ENCODE measurements at regions not wholly inside any gene's neighbourhood (a gene's known extent, or its start where the extent isn't known, plus 50 kb on each side); places are given as distances from the start of the nearest gene placed in this dataset.

DNA sequence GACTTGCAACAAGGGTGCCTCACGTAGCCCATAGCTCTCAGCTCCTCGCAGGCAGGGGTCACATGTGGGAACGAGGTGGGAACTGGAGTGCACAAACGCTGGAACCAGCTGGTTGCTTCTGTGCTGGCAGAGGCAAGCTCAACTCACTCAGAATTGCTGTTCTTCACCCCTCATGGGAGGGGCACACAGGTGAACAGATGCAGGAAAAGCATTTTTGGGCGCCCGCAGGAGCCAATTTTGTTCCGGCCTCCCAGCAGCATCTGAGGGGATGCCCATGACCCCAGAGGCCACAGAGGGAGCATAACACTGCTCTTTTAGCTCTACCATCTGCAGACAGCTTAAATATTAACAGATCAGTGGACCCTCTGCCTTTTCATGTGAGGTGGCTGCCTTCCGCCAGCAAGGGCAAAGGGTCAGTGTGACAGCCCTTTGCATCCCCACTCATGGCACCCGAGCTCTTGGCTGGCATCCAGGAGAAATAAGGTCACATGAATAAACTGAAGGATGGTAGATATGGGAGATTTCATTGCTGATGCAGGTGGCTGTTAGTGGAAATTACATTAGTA lies 196.2 kb downstream of the SLCO4C1 start (continued):
- TF ChIP-seq, protein P1, sequence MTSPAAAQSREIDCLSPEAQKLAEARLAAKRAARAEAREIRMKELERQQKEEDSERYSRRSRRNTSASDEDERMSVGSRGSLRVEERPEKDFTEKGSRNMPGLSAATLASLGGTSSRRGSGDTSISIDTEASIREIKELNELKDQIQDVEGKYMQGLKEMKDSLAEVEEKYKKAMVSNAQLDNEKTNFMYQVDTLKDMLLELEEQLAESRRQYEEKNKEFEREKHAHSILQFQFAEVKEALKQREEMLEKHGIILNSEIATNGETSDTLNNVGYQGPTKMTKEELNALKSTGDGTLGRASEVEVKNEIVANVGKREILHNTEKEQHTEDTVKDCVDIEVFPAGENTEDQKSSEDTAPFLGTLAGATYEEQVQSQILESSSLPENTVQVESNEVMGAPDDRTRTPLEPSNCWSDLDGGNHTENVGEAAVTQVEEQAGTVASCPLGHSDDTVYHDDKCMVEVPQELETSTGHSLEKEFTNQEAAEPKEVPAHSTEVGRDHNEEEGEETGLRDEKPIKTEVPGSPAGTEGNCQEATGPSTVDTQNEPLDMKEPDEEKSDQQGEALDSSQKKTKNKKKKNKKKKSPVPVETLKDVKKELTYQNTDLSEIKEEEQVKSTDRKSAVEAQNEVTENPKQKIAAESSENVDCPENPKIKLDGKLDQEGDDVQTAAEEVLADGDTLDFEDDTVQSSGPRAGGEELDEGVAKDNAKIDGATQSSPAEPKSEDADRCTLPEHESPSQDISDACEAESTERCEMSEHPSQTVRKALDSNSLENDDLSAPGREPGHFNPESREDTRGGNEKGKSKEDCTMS (CRISPR knock-in tag; conservative IDR thresholded peaks at IDR 0.05): no peak
- TF ChIP-seq MTA1 (CRISPR knock-in tag; IDR thresholded peaks at IDR 0.05; ENCODE audit: borderline replicate concordance) (peak; percentile 87), RCOR2 (CRISPR knock-in tag; IDR thresholded peaks at IDR 0.05) (peak; percentile 90; the same call in 1 of the 2 replicates), DMAP1 (CRISPR knock-in tag; IDR thresholded peaks at IDR 0.05) (peak; percentile 37; the same call in 1 of the 2 replicates), ZNF589 (CRISPR knock-in tag; conservative IDR thresholded peaks at IDR 0.05) (0 out of 2 replicates have a peak, but pooled peaks have one; percentile 29), ZNF329 (CRISPR knock-in tag; IDR thresholded peaks at IDR 0.05; ENCODE audit: low read depth) (no peak), NCOA2 (CRISPR knock-in tag; IDR thresholded peaks at IDR 0.05) (peak; percentile 94), POLR2AphosphoS5 (IDR thresholded peaks at IDR 0.05; ENCODE audit: low read depth, low read length) (no peak), ZNF331 (CRISPR knock-in tag; IDR thresholded peaks at IDR 0.05) (peak; percentile 83), KDM2A (CRISPR knock-in tag; IDR thresholded peaks at IDR 0.05; ENCODE audit: borderline replicate concordance, low read depth) (peak; percentile 60), KLF6 (CRISPR knock-in tag; IDR thresholded peaks at IDR 0.05) (peak; percentile 68; the same call in 1 of the 2 replicates), ATF7-NPFF (CRISPR knock-in tag; IDR thresholded peaks at IDR 0.05; ENCODE audit: low read depth) (0 out of 2 replicates have a peak, but pooled peaks have one; percentile 31), NFKB2 (CRISPR knock-in tag; IDR thresholded peaks at IDR 0.05; ENCODE audit: borderline replicate concordance) (peak; percentile 40; the same call in 1 of the 2 replicates), NR2F6 (IDR thresholded peaks at IDR 0.05) (peak; percentile 96), NR2F6 (CRISPR knock-in tag; IDR thresholded peaks at IDR 0.05) (peak; percentile 98), NCOA5 (CRISPR knock-in tag; IDR thresholded peaks at IDR 0.05) (no peak), HOXA9 (CRISPR knock-in tag; IDR thresholded peaks at IDR 0.05; ENCODE audit: borderline replicate concordance) (0 out of 2 replicates have a peak, but pooled peaks have one; percentile 49), CBX1 (IDR thresholded peaks at IDR 0.05; ENCODE audit: low read depth) (no peak), ZNF160 (CRISPR knock-in tag; IDR thresholded peaks at IDR 0.05) (peak; percentile 70; the same call in 1 of the 2 replicates), ZBTB21 (CRISPR knock-in tag; IDR thresholded peaks at IDR 0.05) (no peak)
- TF ChIP-seq, protein P2, sequence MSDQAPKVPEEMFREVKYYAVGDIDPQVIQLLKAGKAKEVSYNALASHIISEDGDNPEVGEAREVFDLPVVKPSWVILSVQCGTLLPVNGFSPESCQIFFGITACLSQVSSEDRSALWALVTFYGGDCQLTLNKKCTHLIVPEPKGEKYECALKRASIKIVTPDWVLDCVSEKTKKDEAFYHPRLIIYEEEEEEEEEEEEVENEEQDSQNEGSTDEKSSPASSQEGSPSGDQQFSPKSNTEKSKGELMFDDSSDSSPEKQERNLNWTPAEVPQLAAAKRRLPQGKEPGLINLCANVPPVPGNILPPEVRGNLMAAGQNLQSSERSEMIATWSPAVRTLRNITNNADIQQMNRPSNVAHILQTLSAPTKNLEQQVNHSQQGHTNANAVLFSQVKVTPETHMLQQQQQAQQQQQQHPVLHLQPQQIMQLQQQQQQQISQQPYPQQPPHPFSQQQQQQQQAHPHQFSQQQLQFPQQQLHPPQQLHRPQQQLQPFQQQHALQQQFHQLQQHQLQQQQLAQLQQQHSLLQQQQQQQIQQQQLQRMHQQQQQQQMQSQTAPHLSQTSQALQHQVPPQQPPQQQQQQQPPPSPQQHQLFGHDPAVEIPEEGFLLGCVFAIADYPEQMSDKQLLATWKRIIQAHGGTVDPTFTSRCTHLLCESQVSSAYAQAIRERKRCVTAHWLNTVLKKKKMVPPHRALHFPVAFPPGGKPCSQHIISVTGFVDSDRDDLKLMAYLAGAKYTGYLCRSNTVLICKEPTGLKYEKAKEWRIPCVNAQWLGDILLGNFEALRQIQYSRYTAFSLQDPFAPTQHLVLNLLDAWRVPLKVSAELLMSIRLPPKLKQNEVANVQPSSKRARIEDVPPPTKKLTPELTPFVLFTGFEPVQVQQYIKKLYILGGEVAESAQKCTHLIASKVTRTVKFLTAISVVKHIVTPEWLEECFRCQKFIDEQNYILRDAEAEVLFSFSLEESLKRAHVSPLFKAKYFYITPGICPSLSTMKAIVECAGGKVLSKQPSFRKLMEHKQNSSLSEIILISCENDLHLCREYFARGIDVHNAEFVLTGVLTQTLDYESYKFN (CRISPR knock-in tag; conservative IDR thresholded peaks at IDR 0.05): peak; percentile 98
- TF ChIP-seq, protein P3, sequence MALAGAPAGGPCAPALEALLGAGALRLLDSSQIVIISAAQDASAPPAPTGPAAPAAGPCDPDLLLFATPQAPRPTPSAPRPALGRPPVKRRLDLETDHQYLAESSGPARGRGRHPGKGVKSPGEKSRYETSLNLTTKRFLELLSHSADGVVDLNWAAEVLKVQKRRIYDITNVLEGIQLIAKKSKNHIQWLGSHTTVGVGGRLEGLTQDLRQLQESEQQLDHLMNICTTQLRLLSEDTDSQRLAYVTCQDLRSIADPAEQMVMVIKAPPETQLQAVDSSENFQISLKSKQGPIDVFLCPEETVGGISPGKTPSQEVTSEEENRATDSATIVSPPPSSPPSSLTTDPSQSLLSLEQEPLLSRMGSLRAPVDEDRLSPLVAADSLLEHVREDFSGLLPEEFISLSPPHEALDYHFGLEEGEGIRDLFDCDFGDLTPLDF (CRISPR knock-in tag; IDR thresholded peaks at IDR 0.05): 0 out of 2 replicates have a peak, but pooled peaks have one; percentile 9
- TF ChIP-seq, protein P4, sequence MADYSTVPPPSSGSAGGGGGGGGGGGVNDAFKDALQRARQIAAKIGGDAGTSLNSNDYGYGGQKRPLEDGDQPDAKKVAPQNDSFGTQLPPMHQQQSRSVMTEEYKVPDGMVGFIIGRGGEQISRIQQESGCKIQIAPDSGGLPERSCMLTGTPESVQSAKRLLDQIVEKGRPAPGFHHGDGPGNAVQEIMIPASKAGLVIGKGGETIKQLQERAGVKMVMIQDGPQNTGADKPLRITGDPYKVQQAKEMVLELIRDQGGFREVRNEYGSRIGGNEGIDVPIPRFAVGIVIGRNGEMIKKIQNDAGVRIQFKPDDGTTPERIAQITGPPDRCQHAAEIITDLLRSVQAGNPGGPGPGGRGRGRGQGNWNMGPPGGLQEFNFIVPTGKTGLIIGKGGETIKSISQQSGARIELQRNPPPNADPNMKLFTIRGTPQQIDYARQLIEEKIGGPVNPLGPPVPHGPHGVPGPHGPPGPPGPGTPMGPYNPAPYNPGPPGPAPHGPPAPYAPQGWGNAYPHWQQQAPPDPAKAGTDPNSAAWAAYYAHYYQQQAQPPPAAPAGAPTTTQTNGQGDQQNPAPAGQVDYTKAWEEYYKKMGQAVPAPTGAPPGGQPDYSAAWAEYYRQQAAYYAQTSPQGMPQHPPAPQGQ (CRISPR knock-in tag; IDR thresholded peaks at IDR 0.05; ENCODE audit: borderline replicate concordance): no peak
